Epithelial cell of prostate (primary cell): ENCODE measurements at regions not wholly inside any gene's neighbourhood (a gene's known extent, or its start where the extent isn't known, plus 50 kb on each side); places are given as distances from the start of the nearest gene placed in this dataset.

Experiments used
- DNase-seq: peaks from one replicate; pipeline ENCODE4 v3.0.0-alpha.2; 2011; ENCODE audit warnings: low read depth, low spot score
- H3K27ac ChIP-seq: fragments of 450-650 bp; 2 replicates; pipeline ENCODE4 v1.5.1; 2017; ENCODE audit warnings: mild to moderate bottlenecking

GRCh38 chr2:119053700-119054436 is 104.7 kb downstream of the C1QL2 start:
- no peak overlapping the region for H3K27ac ChIP-seq
- DNase-seq, result no peak

DNA sequence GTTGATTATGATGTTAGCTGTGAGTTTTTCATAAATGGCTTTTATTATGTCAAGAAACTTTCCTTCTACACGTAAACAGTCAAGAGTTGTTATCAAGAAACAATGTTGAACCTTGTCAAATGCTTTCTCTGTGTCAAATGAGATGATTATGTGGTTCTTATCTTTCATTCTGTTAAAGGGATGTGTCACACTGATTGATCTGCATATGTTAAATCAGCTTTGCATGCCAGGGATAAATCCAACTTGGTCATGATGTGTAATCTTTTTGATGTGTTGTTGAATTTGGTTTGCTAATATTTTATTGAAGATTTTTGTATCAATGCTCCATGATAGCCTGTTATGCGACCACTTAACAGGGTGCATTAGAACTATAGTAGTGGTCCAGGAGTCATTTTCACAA is 107.3 kb downstream of the C1QL2 start:
- DNase-seq, result no peak
- no peak overlapping the region for H3K27ac ChIP-seq

DNA sequence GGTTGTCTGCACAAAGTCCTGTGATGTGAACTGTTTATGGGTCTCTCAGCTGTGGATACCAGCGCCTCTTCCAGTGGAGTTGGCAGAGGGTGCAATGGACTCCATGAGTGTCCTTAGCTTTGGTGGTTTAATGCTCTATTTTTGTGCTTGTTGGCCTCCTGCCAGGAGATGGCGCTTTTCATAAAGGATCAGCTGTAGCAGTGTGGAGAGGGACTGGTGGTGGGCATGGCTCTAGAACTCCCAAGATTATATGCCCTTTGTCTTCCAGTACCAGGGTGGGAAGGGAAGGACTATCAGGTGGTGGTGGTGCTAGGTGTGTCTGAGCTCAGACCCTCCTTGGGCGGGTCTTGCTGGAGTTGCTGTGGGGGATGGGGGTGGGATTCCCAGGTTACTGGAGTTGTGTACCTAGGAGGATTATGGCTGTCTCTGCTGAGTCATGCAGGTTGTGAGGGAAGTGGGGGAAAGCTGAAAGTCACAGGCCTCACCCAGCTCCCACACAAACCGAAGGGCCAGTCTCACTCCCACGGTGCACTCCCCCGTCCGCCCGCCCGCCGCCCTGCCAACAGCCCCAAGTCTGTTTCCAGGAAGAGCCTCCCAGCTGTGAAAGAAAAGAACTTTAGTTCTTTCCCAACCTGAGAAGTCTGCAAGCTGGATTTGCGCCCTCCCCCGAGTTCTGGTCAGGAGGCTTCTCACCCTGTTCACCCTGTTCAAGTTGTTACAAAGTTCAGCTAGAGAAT is 108.1 kb downstream of the MARCO start:
- H3K27ac ChIP-seq, result no peak overlapping the region
- no peak for DNase-seq
